ENCODE measurements at regions not wholly inside any gene's neighbourhood (a gene's known extent, or its start where the extent isn't known, plus 50 kb on each side); places are given as distances from the start of the nearest gene placed in this dataset.

DNA sequence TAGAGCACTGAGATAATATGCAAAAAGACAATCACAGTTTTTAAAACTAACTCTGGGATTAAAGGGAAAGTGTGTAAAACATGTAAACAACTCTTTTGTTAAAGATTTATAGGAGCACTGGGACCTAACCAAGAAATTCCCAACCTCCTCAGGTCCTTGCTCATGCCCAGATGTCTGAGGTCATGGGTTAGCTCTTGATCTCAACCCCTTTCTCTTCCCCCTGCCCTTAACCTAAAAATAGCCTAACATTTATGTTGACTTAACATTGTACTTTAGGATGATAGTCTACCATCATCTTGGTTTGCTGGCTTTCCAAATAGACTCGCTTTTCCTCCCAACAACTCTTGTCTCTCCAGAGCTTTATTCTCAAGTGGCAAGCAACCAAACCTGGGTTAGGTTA lies 258.2 kb upstream of the FAT3 start:
- no TSS peak for BruUV-seq (replicated peaks)
- CTCF ChIA-PET: no interaction called here

DNA sequence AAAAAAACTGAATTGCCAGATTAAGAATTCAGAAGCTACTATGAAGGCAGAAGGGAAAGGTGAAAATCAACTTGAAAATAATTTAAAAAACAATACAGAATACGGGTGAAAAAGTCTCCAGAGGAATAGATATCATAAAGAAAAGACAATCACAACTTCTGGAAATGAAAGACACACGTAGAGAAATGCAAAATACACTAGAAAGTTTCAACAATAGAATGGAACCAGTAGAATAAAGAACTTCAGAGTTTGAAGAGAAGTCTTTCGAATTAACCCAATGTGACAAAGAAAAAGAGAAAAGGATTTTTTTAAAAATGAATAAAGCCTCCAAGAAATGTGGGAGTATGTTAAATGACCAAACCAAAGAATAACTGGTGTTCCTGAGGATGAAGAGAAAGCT lies 263.8 kb upstream of the FAT3 start:
- H3K27me3 ChIP-seq (replicated peaks; ENCODE audit: insufficient read depth, low read depth, low read length, poor library complexity): no peaks in the 10 kb centered on the region
- no peaks in the 10 kb centered on the region for H3K4me1 ChIP-seq (ENCODE audit: insufficient read depth, low read length, poor library complexity, severe bottlenecking)
- TF ChIP-seq, protein P1, sequence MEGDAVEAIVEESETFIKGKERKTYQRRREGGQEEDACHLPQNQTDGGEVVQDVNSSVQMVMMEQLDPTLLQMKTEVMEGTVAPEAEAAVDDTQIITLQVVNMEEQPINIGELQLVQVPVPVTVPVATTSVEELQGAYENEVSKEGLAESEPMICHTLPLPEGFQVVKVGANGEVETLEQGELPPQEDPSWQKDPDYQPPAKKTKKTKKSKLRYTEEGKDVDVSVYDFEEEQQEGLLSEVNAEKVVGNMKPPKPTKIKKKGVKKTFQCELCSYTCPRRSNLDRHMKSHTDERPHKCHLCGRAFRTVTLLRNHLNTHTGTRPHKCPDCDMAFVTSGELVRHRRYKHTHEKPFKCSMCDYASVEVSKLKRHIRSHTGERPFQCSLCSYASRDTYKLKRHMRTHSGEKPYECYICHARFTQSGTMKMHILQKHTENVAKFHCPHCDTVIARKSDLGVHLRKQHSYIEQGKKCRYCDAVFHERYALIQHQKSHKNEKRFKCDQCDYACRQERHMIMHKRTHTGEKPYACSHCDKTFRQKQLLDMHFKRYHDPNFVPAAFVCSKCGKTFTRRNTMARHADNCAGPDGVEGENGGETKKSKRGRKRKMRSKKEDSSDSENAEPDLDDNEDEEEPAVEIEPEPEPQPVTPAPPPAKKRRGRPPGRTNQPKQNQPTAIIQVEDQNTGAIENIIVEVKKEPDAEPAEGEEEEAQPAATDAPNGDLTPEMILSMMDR (conservative IDR thresholded peaks at IDR 0.05; ENCODE audit: low read depth, low read length): no peak
- no peak for TF ChIP-seq EZH2 (IDR thresholded peaks at IDR 0.05; ENCODE audit: borderline replicate concordance, low read depth, low read length, poor library complexity, severe bottlenecking)
- no peak for DNase-seq (ENCODE audit: low spot score)
- peaks cover 7% of the 10 kb centered on the region for H3K9me3 ChIP-seq (ENCODE audit: low read depth, low read length, poor library complexity, severe bottlenecking)
- intact Hi-C loops (cut with micrococcal nuclease; ENCODE audit: unreplicated experiment): no loop called here
- no peak overlapping the region for H3K4me3 ChIP-seq (ENCODE audit: low read depth, low read length, poor library complexity, severe bottlenecking)
- H3K36me3 ChIP-seq (ENCODE audit: insufficient read depth, low read length, poor library complexity, severe bottlenecking): no peaks in the 10 kb centered on the region
- ChIA-PET POLR2A (ENCODE audit: low non-redundant PET) (no interaction called here), CTCF (no interaction called here)
- no peak overlapping the region for H3K27ac ChIP-seq (ENCODE audit: low read depth, low read length, poor library complexity, severe bottlenecking)
- no TSS peak for BruUV-seq (replicated peaks)

More for the DNA sequence above, 258.2 kb upstream of the FAT3 start:
- DNase-seq (ENCODE audit: low spot score): no peak
- H3K27ac ChIP-seq (ENCODE audit: low read depth, low read length, poor library complexity, severe bottlenecking): no peak overlapping the region
- POLR2A ChIA-PET (ENCODE audit: low non-redundant PET): no interaction called here
- no peaks in the 10 kb centered on the region for H3K27me3 ChIP-seq (replicated peaks; ENCODE audit: insufficient read depth, low read depth, low read length, poor library complexity)
- no peaks in the 10 kb centered on the region for H3K4me1 ChIP-seq (ENCODE audit: insufficient read depth, low read length, poor library complexity, severe bottlenecking)
- intact Hi-C loops (cut with micrococcal nuclease; ENCODE audit: unreplicated experiment): no loop called here
- H3K4me3 ChIP-seq (ENCODE audit: low read depth, low read length, poor library complexity, severe bottlenecking): no peak overlapping the region
- no peak for TF ChIP-seq EZH2 (IDR thresholded peaks at IDR 0.05; ENCODE audit: borderline replicate concordance, low read depth, low read length, poor library complexity, severe bottlenecking)
- TF ChIP-seq, protein P1 (conservative IDR thresholded peaks at IDR 0.05; ENCODE audit: low read depth, low read length): no peak
- H3K9me3 ChIP-seq (ENCODE audit: low read depth, low read length, poor library complexity, severe bottlenecking): no peaks in the 10 kb centered on the region
- no peaks in the 10 kb centered on the region for H3K36me3 ChIP-seq (ENCODE audit: insufficient read depth, low read length, poor library complexity, severe bottlenecking)

DNA sequence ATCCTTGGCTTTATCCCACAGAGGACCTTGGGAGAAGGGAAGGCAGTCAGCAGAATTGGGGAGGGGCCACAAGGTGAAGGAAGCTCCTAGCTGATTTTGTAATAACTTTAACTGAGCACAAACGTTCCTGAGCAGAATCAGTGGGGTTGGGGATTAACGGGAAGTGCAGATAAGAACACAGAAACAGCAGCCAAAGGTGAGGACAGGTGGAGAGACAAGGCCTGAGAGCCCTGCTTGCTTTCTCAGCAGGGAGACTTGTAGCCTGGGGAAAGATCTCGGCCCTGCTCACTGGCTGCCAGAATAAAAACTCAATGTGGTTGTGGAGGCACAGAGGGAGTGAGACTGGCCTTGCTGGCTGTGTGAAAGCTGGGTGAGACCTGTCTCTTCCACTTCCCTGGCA lies 265.2 kb upstream of the FAT3 start:
- no peak for DNase-seq (ENCODE audit: low spot score)
- ChIA-PET CTCF (no interaction called here), POLR2A (ENCODE audit: low non-redundant PET) (no interaction called here)
- no TSS peak for BruUV-seq (replicated peaks)
- no peaks in the 10 kb centered on the region for H3K36me3 ChIP-seq (ENCODE audit: insufficient read depth, low read length, poor library complexity, severe bottlenecking)
- intact Hi-C loops (cut with micrococcal nuclease; ENCODE audit: unreplicated experiment): no loop called here
- H3K4me3 ChIP-seq (ENCODE audit: low read depth, low read length, poor library complexity, severe bottlenecking): no peak overlapping the region
- H3K27me3 ChIP-seq (replicated peaks; ENCODE audit: insufficient read depth, low read depth, low read length, poor library complexity): no peaks in the 10 kb centered on the region
- TF ChIP-seq EZH2 (IDR thresholded peaks at IDR 0.05; ENCODE audit: borderline replicate concordance, low read depth, low read length, poor library complexity, severe bottlenecking): no peak
- TF ChIP-seq, protein P1 (conservative IDR thresholded peaks at IDR 0.05; ENCODE audit: low read depth, low read length): no peak
- no peak overlapping the region for H3K27ac ChIP-seq (ENCODE audit: low read depth, low read length, poor library complexity, severe bottlenecking)
- H3K9me3 ChIP-seq (ENCODE audit: low read depth, low read length, poor library complexity, severe bottlenecking): peaks cover 7% of the 10 kb centered on the region
- H3K4me1 ChIP-seq (ENCODE audit: insufficient read depth, low read length, poor library complexity, severe bottlenecking): no peaks in the 10 kb centered on the region
